ENCODE measurements at regions not wholly inside any gene's neighbourhood (a gene's known extent, or its start where the extent isn't known, plus 50 kb on each side); places are given as distances from the start of the nearest gene placed in this dataset.

DNA sequence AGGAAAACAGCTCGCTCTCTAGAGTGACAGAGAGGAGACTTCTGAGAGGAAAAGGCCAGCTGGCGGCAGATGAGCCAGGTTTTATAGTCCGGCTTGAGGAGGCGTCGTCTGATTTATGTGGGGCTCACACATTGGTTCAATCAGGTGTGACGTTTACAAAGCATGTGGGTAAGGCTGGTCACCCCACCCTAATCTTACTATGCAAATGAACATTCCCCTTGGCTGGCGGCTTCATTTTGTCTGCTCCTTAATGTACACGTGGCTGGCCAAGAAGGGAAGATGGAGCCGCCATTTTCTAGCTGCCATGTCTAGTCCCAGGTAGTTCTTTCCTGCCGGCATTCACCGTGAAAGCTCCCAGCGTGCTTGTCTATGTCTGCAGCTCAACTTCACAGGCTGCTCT is 299.1 kb upstream of the SPRED2 start:
- no peak for DNase-seq (ENCODE audit: low spot score)

DNA sequence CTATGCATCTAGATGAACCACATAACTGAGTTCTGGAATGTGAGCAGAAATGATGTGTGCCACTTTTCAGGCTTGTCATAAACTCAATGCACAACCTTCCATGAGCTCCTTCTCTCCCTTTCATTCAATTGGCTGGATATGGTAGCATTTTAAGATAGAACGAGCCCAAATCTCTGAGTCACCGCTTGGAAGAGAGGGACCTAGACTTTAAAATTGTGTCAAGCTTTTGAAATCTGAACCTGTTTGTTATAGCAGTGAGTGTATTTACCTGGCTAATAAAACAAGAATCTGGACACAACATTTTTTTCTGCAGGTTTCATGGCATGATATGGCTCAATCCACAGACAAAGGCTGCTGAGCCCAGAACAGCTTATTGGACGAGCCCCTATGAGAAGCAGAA is 297.8 kb upstream of the SPRED2 start:
- DNase-seq (ENCODE audit: low spot score), result no peak

DNA sequence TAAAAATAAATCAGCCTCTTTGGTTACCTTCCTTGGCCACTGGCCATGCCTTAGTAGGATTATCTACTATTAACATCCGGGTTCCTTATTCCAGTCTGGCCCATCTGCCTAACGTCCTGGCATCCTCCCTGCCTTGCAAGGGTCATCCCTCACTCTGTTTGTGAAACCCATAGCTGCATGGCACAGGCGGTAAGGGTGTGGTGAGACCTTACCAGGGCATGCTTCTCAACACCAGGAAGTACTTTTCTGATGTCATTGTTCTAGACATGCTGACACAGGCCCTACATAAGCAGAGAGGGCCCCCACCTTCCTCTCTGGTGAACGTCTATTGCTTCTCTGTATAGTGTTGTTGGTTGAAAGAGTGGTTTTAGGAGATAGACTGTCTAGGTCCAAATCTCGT is 296.8 kb upstream of the SPRED2 start:
- DNase-seq (ENCODE audit: low spot score), result no peak

DNA sequence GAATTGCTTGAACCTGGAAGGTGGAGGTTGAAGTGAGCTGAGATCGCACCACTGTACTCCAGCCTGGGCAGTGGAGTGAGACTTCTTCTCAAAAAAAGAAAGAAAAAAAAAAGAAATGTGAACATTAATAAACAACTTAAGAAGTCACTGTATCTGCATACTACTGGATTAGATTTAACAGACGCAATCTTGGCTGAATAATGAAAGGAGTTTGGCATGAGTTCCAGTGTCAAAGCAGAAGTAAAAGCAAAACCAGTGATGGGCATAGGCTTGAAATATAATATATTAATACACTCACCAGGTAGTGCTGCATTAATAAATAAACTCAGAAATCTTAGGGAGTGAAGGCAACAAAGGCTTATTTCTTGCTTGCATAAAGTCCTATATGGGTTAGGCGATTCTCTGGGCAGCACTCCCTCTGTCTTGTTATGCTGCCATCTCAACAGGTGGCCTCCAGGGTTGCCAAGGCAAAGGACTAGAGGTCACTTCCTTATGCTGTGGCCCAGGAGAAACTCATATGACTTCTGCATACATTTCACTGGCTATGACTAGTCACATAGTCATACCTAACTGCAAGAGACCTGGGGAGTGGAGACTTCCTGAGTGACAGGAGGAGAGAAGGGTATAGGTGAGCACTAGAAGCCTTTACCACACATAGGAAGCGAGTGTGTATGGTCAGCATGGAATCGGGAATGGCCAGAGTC is 296.2 kb upstream of the SPRED2 start:
- no peak for DNase-seq (ENCODE audit: low spot score)

DNA sequence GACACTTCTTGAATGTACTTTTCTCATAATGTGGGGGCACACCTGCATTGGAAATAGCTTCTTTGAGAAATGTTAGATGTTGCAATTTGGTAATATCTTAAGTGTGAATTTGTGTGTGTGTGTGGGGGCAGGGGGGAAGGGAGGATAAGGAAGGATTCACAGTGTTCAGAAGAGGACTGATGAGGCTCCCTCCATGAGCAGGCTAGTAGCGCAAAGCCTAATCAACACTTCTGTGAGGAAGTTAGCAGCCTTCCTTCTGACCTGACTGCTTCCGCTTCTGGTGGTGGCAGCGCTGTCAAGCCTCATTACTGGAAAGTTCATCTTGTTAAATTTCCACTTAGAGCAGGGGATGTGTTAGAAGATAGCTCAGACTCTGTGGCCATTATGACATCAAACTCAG is 295.4 kb upstream of the SPRED2 start:
- DNase-seq (ENCODE audit: low spot score), result no peak

DNA sequence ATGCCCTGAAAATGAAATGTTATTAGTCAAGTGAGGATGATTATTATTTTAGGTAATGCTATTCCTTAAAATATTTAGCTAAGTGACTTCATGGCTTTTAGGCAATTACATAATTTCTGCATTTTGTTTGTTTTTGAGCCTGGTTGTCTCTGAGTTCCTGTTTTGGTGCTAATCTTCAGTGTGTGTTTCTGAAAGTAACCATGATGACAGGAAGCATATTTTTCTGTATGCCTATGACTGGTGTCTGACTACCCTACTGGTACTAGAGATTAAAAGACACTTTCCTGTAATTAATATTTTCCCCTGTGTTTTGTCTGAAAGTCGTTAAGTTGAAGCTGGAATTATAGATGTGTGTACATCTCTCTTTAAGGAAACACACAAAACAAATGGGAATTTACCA is 295.0 kb upstream of the SPRED2 start:
- no peak for DNase-seq (ENCODE audit: low spot score)

DNA sequence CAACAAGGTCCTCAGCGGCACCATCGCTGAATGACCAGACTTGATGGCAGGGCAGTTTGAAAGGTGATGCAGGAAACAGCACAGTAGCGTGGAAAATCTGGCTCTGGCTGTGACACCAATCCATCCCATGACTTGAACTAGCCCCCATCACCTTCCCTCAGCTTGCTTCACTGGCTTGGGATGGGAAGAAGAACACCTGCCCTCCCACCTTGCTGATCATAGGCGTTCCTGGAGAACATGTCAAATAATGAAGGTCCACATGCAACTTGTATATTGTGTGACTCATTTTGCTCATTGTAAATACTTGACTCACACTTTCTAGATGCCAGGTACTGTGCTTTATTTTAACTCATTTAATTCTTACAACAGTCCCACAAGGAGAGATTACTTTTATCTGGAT is 292.4 kb upstream of the SPRED2 start:
- DNase-seq (ENCODE audit: low spot score), result no peak

DNA sequence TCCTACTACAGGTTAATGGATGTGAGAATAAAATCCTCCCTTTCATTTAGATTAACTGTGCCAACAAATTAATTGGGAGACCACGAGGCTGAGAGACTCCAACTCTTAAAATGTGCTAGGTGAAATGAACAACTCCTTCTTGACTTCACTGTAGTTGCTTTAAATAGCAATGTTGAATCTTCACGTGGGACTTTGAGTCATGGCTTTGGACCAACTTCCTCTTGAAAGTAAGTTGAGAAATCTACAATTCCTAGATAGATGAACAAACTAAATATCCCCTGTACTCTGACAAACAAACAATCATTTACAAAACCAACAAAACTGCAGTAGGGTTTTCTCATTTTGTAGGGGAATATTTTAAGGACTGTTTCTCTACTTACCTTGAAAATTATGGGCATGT is 291.9 kb upstream of the SPRED2 start:
- no peak for DNase-seq (ENCODE audit: low spot score)

DNA sequence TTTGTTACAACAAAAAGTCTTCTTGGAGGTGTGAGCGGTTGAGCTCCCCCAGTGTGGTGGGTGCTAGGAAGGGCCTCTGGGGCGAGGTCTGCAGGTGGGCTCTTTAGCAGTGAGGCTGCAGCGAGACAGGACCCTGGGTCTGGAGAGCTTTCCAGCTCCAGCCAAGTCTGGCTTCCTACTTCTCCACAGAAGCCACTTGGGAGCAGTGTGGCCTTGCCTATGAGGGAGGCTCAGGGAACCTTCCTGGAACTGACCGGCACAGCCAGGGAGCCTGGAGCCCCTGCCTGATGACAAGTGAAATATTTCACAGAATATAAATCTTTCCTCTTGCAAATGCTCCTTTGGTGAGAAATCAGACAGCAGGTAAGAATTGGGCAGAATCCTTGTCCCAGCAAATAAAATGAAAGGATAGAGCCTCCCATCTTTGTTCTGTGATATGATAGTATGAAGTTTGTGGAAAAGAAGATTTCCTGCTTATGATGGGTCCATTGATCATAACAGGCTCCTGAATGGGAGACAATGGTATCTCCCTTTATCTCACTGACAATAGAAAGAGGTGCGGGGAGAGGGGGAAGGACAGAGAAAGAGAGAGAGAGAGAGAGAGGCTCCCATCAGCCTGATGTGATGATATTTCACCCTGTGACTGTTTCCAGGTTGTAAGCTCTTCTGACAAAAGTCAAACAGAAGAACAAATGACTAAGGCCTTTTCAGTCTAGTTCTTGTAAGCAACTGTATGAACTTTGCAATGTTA is 289.8 kb upstream of the SPRED2 start:
- no peak for DNase-seq (ENCODE audit: low spot score)

DNA sequence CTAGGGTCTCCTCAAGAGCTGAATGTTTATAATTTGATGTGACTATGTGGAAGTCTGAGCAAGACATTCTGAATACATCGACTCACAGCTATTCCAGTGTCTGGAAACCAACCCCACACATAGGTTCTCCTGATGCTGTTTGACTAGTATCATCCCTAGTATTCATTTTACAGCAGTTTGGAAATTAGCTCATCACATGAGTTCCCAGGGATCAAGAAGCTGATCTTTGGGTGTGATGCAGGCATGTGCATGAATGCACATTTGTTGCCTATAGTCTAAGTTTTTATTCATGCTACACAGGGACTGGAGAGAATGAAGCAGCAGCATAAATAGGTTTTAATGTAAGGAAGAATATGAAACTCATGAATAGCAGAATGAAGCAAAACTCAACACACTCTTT is 284.3 kb upstream of the SPRED2 start:
- no peak for DNase-seq (ENCODE audit: low spot score)

DNA sequence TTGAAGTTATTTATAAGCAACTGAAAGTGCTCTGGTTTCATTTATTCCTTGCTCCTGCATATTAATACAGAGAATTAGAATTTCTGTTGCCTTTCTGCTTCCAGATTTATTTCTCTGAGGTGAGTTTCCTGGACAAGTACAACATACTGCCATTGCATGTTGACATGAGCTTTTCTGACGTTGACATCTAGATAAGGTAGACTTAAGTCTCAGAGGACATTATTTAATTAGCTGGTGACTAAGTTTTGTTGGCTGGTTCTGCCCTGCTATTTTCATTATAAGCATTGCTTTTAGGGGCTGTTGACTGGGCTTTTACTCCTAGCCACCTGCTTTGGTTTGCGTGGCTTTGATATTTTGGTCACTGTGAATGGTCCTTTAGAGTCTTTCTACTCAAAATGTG is 282.9 kb upstream of the SPRED2 start:
- no peak for DNase-seq (ENCODE audit: low spot score)

DNA sequence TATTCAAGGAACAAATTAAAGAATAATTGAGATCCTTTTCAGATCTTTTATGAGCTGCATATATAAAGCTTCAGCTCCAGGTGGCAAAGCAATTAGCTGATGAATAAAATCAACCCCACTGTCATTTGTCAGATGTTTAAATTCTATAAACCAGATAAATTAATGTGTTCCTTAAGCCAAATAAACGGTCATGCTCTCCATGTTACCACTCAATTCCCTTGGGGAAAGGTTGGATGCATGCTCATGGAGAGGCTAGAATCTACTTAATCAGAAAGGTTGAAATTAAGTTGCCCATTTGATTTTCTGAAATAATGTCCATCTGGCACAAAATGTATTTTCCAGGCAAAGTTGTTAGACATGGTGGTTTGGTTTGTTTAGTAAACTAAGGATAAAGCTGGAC is 282.5 kb upstream of the SPRED2 start:
- no peak for DNase-seq (ENCODE audit: low spot score)

DNA sequence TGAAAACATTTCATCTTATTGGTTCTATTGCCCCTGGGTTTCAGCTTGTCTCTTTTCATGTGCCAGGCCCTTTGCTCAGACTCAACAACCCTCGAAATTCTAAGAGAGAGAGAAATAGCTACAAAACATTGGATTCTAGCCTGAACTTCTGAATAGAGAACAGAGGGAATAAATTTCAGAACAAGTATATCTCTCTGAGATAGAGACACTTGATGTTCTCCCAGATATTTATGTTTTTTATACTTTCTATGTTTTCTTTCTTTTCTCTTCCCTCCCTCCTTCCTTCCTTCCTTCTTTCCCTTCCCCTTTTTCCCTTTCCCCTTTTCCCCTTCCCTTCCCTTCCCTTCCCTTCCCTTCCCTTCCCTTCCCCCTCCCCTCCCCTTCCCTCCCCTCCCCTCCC is 279.5 kb upstream of the SPRED2 start:
- no peak for DNase-seq (ENCODE audit: low spot score)

DNA sequence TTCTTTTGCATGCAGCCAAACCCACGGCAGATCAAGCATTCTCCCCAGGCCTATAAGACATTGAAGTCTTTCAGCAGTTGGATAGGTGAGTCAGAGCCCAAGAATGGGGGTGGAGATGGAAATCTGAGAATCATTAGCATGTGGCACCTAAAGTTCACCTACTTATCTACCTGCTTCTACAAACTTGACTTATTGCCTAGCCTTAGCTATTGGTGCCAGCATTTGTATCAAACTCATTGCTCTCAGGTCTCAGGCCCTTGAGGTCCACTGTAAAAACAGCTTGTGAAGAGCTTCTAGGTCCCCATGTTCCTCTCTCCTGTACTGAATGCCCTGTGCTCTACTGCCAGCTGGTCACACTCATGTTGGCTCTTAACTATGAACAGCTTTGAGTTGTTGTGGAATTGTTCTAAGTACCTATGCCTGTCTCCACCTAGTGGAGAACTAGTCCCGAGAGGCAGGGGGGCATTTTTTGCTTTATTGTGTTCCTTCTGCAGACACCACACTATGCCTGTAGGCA is 278.4 kb upstream of the SPRED2 start:
- DNase-seq (ENCODE audit: low spot score), result peak; percentile 12

DNA sequence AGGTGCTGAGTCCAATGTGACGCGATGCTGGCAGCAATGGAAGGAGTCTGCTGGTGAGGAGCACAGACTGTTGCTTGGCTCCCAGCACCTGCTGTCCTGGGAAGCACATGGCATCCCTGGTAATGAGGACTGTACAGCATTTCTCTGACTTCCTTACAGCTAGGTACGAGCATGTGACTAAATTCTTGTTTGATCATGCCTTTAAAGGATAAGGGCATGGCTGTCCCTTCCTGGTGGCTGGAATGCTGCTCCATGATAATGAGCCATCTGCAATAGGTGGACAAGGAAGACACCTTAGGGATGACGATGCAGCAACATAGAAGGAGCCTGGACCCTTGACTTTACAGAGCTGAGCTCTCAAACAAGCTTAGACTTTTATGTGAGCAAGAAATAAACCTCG is 278.0 kb upstream of the SPRED2 start:
- no peak for DNase-seq (ENCODE audit: low spot score)

DNA sequence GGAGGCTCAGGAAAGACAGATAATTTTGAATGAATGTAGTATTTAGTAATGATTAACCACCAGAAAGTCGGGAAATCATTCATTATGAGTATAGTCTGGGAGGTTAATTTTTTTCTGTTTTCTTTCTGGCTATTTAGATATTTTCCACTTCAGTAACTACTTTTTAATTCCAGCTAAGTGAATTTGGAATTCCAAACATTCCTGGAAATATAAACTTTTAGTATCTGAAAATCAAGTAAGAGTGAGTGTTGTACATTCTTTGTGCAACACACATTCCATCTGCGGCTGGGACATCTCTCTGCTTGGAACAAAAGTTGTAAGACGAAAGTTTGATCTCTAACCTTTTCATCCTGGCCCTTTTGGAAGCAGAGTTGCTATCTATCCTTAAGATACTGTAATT is 275.7 kb upstream of the SPRED2 start:
- no peak for DNase-seq (ENCODE audit: low spot score)

DNA sequence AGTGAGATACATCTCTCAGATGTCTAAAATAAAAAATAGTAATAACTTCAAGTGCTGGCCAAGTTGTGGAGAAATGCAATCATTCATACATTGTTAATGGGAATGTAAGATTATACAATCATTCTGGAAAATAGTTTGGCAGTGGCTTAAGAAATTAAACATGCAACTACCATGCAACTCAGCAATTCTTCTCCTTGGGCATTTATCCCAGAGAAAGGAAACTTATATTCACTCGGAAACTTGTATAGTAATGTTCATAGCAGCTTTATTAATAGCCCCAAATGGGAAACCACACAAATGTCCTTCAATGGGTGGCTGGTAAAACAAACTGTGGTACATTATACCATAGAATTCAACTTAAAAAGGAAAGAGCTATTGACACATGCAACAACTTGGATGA is 274.0 kb upstream of the SPRED2 start:
- DNase-seq (ENCODE audit: low spot score), result no peak

DNA sequence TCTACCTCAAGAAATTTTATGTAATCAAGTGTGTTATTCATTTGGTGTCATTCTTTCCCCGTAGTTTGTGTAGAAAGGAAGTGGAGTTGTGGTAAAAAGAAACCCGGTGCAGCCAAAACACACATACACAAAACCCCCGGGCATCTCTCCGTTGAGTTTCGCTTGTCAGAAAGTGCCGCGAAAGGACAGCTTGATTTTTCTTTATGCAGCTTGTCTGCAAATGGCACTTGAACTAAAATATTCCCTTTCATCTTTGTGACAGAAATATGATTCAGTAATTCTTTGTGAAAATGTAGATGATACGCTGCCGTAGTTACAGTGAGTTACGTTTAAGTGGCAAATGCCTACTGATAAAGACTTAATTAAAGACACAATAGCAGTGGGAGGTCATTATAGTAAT is 268.8 kb upstream of the SPRED2 start:
- no peak for DNase-seq (ENCODE audit: low spot score)

DNA sequence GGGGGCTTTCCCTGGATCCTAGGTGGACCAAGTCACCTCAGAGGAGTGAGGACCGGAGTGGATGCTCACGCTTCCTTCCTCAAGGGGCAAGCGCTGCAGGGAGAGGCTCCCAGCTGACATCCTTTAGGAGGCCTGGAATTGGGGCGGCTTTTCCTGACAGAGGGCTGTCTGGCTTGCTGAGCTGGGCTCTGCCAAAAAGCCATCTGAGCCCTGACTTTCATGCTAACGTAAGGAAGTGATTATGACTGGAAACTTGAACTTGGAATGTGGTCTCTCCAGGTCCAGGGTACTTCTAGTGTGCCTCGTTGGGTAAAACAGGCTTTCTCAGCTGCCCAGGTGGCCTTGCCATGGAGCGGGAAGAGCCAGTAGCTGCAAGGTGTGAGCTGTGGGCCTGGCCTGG is 268.3 kb upstream of the SPRED2 start:
- DNase-seq (ENCODE audit: low spot score), result no peak

DNA sequence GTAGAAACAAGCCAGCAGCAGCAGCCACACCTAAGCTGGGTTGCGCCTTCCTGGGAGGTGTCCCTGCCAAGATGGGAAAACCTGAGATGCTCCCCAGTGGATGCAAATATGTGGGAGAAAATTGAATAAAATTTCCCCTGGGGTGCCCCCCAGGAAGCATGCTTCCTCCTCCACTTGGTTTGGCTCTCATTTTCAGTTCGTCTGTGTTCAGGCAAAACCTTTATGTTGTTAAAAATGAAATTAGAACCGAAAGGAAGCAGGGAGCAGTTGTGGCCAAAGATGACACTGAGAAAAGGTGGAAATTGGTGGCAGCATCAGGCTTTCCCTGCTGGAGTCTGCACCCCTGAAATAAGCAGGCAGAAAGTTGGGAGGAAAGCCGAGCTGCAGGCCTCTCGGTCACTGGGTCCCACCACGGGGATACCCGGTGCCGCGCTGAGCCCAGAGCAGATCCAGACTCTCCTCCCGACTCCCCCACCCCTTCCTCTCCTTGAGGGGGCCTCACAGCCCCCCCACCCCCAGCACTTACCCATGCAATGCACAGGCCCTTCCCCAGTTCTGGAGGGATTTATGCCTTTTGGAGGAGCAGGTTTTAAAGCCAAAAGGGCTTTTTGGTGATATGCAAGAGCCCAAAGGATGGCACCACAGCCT is 267.7 kb upstream of the SPRED2 start:
- no peak for DNase-seq (ENCODE audit: low spot score)

DNA sequence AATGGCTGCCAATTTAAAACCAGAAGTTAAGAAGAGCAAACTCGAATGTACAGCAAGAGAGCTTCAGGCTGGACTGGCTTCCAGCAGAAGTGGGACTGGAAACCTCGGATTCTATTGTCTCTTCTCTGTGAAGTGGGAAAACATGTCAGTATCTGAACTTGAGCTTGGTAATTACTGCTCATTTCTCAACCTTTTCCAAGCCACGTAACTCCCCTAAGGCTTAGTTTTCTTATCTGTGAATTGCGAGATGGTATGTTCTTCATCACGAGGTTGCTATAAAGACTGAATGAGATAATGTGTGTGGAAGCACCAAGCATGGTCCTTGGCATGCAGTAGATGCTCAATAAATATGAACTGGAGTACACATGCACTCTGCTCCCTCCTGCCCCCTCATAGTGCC is 259.4 kb upstream of the SPRED2 start:
- no peak for DNase-seq (ENCODE audit: low spot score)

DNA sequence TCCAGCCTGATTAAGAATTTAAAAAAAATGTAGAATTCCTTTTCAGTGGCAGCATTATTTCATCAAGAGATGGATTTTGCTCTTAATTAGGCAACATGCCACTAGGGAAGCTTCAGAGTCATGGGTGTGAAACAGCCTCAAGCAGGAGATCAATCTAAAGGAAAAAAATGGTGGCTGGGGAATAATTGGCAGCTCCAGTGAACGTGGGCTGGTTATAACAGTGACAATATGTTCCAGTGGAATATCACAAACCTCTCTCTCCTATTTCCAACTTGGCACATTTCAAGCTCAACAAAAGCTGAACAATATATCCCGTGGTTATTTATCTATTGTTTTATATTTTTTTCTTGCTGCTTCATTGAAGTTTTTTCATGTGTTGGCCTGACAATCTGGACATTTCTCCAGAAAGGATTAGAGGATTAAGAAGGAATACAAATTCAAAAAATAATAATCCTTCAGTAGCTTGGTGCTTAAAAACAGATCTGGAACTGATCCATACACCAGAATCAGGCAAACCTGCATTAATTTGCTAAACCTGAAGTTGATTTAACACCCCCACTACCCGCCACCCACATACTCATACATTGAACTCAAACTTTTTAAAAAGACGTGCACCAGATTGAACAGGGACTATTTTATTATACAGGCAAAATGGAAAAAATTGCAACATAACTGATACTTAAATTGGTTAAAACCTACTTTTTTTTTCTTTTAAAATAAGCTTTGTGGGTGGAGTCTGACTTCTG is 255.9 kb upstream of the SPRED2 start:
- no peak for DNase-seq (ENCODE audit: low spot score)

DNA sequence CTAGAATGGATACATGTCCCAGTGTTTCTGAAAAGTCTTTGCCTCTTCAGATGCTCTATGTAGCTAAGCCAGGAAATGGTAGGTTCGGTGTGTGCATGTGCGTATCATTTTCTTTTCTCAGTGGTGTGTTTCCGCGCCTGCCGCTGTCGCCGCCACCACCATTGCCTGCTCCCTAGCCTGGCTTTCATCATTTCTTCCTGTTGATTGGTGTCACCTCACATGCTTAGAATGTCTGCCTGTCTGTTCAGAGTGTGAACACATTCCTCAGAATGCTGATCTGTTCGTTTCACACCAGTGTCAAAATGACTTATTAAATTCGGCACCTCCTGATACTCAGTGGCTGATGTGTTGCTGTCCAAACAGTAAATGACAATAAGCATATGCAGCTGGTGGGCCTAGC is 255.2 kb upstream of the SPRED2 start:
- no peak for DNase-seq (ENCODE audit: low spot score)

Measured in AG08395 (cell line).